ENCODE measurements at regions not wholly inside any gene's neighbourhood (a gene's known extent, or its start where the extent isn't known, plus 50 kb on each side); places are given as distances from the start of the nearest gene placed in this dataset.

DNA sequence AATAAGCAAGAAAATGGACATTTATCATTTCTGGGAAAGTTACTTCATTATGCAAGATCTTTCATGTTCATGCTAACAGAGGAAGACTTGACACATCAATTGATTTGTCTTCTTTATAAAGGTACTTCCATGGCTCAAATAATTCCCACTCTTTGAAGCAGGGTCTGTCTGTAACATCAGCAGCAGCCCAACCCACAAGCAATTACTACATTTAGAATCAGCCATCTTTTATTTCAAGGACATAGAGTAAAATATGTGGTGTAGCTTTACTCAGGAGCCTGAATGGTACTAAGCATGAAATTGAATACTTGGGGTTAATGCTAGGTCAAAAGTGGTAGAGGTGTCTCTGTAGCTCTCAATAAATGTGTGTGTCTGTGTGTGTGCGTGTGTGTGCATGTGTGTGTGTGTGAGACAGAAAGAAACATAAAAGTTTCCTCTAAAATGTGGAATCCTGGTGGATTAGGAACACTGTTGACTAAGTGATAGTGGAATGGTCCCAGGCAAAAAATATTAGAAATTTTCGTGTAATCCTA is 581.1 kb downstream of the CAAP1 start:
- TF ChIP-seq NFIC (IDR thresholded peaks at IDR 0.05) (no peak), EP300 (IDR thresholded peaks at IDR 0.05; ENCODE audit: borderline replicate concordance) (no peak), YY1 (IDR thresholded peaks at IDR 0.05; ENCODE audit: low read depth) (no peak), ZBTB7A (IDR thresholded peaks at IDR 0.05; ENCODE audit: low read depth) (no peak), CEBPB (IDR thresholded peaks at IDR 0.05) (no peak), RAD21 (IDR thresholded peaks at IDR 0.05; ENCODE audit: low read depth) (no peak), TAF1 (IDR thresholded peaks at IDR 0.05; ENCODE audit: low read depth) (no peak), CREB1 (IDR thresholded peaks at IDR 0.05; ENCODE audit: low read depth) (no peak), EGR1 (IDR thresholded peaks at IDR 0.05) (no peak), TCF12 (IDR thresholded peaks at IDR 0.05; ENCODE audit: low read depth) (no peak)
- TF ChIP-seq, protein P1, sequence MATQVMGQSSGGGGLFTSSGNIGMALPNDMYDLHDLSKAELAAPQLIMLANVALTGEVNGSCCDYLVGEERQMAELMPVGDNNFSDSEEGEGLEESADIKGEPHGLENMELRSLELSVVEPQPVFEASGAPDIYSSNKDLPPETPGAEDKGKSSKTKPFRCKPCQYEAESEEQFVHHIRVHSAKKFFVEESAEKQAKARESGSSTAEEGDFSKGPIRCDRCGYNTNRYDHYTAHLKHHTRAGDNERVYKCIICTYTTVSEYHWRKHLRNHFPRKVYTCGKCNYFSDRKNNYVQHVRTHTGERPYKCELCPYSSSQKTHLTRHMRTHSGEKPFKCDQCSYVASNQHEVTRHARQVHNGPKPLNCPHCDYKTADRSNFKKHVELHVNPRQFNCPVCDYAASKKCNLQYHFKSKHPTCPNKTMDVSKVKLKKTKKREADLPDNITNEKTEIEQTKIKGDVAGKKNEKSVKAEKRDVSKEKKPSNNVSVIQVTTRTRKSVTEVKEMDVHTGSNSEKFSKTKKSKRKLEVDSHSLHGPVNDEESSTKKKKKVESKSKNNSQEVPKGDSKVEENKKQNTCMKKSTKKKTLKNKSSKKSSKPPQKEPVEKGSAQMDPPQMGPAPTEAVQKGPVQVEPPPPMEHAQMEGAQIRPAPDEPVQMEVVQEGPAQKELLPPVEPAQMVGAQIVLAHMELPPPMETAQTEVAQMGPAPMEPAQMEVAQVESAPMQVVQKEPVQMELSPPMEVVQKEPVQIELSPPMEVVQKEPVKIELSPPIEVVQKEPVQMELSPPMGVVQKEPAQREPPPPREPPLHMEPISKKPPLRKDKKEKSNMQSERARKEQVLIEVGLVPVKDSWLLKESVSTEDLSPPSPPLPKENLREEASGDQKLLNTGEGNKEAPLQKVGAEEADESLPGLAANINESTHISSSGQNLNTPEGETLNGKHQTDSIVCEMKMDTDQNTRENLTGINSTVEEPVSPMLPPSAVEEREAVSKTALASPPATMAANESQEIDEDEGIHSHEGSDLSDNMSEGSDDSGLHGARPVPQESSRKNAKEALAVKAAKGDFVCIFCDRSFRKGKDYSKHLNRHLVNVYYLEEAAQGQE (IDR thresholded peaks at IDR 0.05; ENCODE audit: low read depth) = no peak
- TF ChIP-seq, protein P2, sequence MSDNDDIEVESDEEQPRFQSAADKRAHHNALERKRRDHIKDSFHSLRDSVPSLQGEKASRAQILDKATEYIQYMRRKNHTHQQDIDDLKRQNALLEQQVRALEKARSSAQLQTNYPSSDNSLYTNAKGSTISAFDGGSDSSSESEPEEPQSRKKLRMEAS (IDR thresholded peaks at IDR 0.05) = no peak
- TF ChIP-seq, protein P3, sequence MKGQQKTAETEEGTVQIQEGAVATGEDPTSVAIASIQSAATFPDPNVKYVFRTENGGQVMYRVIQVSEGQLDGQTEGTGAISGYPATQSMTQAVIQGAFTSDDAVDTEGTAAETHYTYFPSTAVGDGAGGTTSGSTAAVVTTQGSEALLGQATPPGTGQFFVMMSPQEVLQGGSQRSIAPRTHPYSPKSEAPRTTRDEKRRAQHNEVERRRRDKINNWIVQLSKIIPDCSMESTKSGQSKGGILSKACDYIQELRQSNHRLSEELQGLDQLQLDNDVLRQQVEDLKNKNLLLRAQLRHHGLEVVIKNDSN (IDR thresholded peaks at IDR 0.05) = no peak

Data from Ishikawa (cell line).